SH-SY5Y (cell line): ENCODE measurements at regions not wholly inside any gene's neighbourhood (a gene's known extent, or its start where the extent isn't known, plus 50 kb on each side); places are given as distances from the start of the nearest gene placed in this dataset.

ENCODE experiments used
- GATA2 ChIP-seq: IDR thresholded peaks from 2 replicates; pipeline ENCODE4 v1.6.1; 2011; ENCODE audit warnings: mild to moderate bottlenecking, low read depth, low read length
- GATA3 ChIP-seq: IDR thresholded peaks from 2 replicates; pipeline ENCODE4 v1.6.1; 2011; ENCODE audit warnings: low read depth, mild to moderate bottlenecking, low read length, moderate library complexity

DNA sequence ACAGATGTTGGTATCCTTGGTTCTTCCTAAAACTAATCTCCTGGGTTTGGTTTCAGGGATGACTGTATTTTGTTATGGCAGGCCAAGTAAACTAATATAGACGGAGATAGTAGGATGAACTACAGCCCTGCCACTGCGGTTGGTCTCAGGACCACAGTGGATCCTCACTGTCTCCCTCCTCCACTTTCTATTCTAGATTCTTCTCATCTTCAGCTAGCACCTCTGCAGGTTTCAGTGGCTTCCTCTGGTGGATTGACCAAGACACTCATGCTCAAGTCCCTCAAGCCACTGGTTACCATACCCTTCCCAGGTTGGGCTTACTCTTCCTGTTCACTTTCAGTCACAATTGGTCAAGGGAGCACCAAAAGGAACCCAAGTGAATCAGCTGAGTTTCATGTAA, 71.1 kb upstream of the CLDN18 start:
- TF ChIP-seq GATA2, result no peak
- no peak for TF ChIP-seq GATA3

DNA sequence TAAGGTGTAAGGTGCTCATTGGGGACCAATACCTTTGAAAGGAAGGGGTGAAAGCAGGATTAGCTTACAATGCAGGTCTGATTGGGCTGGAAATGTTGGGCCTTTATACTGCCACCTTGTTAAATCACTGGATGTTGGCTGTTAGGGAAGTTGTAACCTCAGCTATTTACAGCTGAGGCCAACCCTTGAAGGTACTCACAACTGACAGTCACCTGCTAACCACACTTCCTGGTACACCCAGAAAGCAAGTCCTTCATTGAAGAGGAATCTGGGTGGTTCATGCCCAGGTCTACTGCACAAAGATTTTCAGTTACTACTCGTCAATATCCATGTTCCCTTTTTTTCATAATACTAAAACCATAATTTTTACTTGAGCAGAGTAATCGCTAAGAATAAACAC, 65.4 kb upstream of the CLDN18 start:
- no peak for TF ChIP-seq GATA3
- no peak for TF ChIP-seq GATA2

DNA sequence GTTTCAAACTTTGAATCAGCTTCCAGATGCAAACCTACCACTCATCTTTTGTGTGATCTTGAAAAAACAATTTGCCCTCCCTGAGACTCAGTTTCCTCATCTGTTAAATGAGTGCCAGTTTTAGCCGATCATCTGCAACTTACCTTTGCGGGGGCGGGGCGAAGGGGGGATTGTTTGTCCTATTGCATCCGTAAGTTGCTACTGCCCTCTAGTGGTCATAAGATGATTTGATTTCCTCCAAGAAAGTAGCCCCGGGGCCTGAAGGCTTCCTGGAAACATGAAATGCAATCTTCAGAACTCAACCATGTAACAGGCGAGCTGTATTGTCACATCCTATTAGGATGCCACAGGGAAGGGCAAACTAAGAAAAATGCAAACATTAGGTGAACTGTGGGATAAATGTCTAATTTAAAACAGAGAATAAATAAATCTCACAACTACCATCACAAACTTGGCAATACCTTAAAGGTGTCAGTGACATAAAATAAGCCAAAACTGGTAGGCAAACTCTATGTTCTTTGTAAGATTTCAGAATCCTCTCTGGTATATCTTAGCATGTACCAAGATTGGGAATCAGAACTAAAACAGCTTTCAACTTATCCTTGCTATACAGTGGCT, 63.5 kb upstream of the CLDN18 start:
- no peak for TF ChIP-seq GATA3
- TF ChIP-seq GATA2, result no peak

DNA sequence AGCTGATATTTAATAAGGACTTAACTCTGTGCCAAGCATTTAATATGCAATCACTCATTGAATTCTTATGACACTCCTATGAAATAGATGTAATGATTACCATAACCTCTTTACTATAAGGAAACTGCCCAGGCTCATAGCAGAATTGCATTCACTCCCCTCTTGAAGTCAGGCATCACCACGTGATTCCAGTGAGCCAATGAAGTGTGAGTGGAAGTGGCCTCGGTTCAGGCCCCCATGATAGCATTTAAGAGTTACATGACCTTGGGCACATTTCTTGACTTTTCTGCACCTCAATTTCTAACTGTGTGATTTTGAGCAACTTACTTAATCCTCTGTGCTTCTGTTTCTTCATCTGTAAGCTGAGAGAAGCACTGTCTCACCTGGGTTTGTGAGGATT, 62.8 kb upstream of the CLDN18 start:
- TF ChIP-seq GATA2, result no peak
- TF ChIP-seq GATA3, result no peak

DNA sequence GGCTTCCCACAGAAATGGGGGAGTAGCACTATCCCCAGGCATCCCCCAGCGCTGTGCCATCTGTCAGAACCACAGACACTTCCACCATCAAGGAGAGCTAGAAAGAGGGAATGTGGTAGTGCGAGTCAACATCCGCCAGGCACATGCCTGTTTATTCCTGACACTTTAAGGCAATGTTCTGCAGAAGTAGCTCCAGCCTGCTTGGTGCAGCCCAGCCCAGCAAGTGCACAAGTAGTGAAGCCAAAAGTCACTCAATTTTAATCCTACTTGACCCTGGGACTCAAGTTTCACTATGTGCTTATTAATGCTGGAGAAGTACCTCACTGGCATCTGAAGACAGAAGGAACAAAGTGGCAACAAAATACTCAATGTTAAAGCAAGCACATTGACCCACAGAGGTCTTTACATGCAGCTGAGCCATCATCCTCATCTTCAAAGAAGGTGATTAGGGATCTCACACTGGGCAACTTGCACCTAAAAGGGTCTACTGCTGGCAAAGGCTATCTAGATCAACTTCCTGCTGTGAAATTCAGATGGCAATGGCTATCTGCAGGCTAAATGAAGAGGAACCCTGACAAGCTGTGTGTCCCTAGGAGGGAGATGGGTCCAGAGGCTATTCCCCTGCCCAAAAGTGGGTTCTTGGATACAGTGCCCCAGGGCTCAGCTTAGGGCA, 61.4 kb upstream of the CLDN18 start:
- TF ChIP-seq GATA3 (no peak), GATA2 (no peak)

DNA sequence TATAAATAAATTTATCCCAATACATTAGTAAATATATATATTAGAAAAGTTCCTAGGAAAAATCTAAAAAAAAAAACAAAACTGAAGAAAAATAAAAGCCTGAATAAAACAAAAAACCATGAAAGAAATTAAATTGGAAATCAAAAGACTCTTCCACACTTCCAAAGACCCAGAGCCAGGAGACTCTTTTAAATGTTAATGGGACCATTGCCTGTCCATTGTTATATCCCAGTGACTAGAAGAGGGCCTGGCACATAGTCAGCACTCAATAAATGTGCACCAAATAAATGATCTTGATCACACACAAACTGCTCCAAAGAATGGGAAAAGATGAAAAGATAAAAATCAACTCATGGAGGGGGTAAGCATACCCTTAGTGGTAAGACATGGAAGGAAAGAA, 51.3 kb upstream of the CLDN18 start:
- TF ChIP-seq GATA3 (no peak), GATA2 (no peak)
